ENCODE measurements at regions not wholly inside any gene's neighbourhood (a gene's known extent, or its start where the extent isn't known, plus 50 kb on each side); places are given as distances from the start of the nearest gene placed in this dataset.

DNA sequence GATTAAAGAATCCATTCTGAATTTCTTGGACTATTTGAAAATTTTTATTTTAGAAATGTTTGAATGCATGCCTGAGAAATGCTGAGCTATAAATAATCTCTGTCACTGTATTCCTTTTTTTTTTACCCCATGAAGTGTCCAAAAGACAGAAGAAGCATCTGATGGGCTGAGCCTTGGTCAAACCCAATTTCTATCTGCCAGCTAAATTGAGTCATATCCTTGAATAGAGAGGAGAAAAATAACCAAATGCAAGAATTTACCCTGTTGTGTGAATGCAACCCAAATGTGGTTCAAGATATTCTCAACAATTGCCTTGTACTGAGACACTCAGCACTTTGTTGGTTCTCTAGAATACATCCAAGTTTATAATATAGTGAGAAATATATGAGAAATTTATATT, 223.5 kb downstream of the UBE2E3 start:
- no peak for DNase-seq (ENCODE audit: low read depth in 1 of 2, low spot score in 1 of 2)
- in situ Hi-C loops (cut with HindIII; ENCODE audit: low pct_unique_long_range_greater_than_20kb, low sequenced_read_pairs) = no loop called here
- no peak for TF ChIP-seq JUND (IDR thresholded peaks at IDR 0.05; ENCODE audit: low read depth)

DNA sequence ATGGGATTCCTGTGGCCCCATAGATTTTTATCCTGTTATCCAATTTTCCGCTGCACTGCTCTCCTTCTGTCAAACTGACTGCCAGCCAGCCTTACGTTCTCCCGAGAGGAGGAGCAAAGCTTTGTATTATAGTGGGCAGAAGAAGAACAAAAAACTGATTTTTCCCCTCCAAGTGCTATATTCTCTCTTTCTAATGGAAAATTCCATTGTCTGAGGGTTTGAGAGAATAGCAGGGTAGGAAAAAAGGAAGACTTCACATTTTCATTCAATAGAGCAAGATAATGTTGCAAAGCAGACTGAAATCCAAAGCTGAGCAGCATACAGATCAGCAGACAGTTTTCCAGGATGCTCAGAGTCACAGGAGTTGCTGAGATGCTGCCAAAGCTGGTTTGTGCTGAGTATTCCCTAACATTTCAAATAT, 238.0 kb downstream of the UBE2E3 start:
- in situ Hi-C loops (cut with HindIII; ENCODE audit: low pct_unique_long_range_greater_than_20kb, low sequenced_read_pairs) = no loop called here
- no peak for DNase-seq (ENCODE audit: low read depth in 1 of 2, low spot score in 1 of 2)
- no peak for TF ChIP-seq JUND (IDR thresholded peaks at IDR 0.05; ENCODE audit: low read depth)

DNA sequence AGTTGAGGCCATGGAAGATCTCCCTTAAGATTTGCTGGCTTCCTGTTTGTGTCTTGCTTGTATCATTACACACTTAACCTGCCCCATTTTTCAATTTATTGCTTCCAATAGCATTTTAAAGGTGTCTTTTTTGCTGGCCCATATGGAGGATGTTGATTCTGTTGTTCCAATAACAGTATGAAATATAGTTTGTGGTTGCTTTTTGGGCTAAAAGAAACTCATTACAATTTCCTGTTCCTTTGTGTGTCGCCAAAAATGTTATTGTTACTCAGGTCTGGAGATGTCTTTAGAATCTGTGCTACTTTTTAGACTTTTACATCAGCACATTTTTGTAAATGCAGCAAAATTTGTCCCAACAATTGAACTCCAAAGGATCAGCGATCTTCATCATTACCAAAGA, 234.0 kb upstream of the ITGA4 start:
- no peak for DNase-seq (ENCODE audit: low read depth in 1 of 2, low spot score in 1 of 2)
- in situ Hi-C loops (cut with HindIII; ENCODE audit: low pct_unique_long_range_greater_than_20kb, low sequenced_read_pairs) = no loop called here
- TF ChIP-seq JUND (IDR thresholded peaks at IDR 0.05; ENCODE audit: low read depth) = no peak

- no peak for DNase-seq (ENCODE audit: low read depth in 1 of 2, low spot score in 1 of 2)
- no peak for TF ChIP-seq JUND (IDR thresholded peaks at IDR 0.05; ENCODE audit: low read depth)
- in situ Hi-C loops (cut with HindIII; ENCODE audit: low pct_unique_long_range_greater_than_20kb, low sequenced_read_pairs) = no loop called here
Observed at GRCh38 chr2:181224866-181225265, 232.3 kb upstream of the ITGA4 start.

DNA sequence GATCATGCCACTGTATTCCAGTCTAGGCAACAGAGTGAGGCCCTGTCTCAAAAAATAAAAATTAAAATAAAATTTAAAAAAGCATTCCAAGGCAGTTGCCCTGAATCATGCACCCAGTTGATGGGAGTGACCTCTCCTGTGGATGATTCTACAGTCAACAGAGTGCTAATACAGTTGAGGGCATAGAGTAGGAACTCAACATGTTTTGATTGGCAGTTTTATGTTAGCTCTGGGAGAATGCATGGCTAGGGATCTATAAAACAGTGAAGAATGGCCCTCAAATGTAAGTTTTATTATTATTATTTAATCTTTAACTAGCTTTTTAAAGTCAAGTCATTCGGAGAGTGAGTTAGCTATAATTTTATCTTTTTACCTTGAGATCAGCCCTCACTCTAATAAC, 228.5 kb upstream of the ITGA4 start:
- in situ Hi-C loops (cut with HindIII; ENCODE audit: low pct_unique_long_range_greater_than_20kb, low sequenced_read_pairs) = no loop called here
- TF ChIP-seq JUND (IDR thresholded peaks at IDR 0.05; ENCODE audit: low read depth) = no peak
- no peak for DNase-seq (ENCODE audit: low read depth in 1 of 2, low spot score in 1 of 2)

- TF ChIP-seq JUND (IDR thresholded peaks at IDR 0.05; ENCODE audit: low read depth) = no peak
- in situ Hi-C loops (cut with HindIII; ENCODE audit: low pct_unique_long_range_greater_than_20kb, low sequenced_read_pairs) = no loop called here
- DNase-seq (ENCODE audit: low read depth in 1 of 2, low spot score in 1 of 2) = no peak
Observed at GRCh38 chr2:181231151-181231550, 226.0 kb upstream of the ITGA4 start.

DNA sequence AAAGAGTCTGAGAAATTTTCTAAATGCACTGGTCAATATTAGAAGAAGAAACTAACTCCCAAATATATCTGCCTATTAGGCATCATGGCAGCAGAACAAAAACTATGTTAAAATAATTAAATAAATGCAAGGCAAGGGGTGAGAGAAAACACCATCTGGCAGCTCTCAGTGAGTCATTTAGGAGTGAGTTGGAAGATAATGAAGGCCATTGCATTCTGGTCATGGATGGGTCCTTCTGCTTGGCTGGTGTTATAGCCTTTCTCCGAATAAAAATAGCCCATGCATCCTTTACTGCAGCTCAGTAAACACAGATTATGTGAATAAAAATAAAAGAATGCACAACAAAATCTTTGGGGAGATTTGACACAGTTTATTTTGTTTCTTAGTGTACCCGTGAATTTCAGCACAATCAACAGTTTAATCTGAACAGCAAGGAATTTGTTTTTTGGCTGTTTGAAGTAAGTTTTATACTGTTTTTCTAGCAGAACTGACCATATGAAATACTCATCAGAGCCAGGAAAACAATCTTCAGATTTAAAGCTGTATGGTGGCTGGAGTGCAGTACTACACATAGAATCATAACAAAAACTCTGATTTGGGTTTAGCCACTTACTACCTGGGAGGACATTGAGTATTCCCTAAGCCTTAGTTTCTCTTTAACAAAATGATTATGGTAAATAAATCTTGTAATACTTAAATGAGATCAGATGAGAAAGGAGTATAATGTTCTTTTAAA, 225.1 kb upstream of the ITGA4 start:
- in situ Hi-C loops (cut with HindIII; ENCODE audit: low pct_unique_long_range_greater_than_20kb, low sequenced_read_pairs) = no loop called here
- no peak for TF ChIP-seq JUND (IDR thresholded peaks at IDR 0.05; ENCODE audit: low read depth)
- DNase-seq (ENCODE audit: low read depth in 1 of 2, low spot score in 1 of 2) = no peak

GRCh38 chr2:181234487-181234891, 222.7 kb upstream of the ITGA4 start:
- no peak for TF ChIP-seq JUND (IDR thresholded peaks at IDR 0.05; ENCODE audit: low read depth)
- DNase-seq (ENCODE audit: low read depth in 1 of 2, low spot score in 1 of 2) = no peak
- in situ Hi-C loops (cut with HindIII; ENCODE audit: low pct_unique_long_range_greater_than_20kb, low sequenced_read_pairs) = no loop called here

DNA sequence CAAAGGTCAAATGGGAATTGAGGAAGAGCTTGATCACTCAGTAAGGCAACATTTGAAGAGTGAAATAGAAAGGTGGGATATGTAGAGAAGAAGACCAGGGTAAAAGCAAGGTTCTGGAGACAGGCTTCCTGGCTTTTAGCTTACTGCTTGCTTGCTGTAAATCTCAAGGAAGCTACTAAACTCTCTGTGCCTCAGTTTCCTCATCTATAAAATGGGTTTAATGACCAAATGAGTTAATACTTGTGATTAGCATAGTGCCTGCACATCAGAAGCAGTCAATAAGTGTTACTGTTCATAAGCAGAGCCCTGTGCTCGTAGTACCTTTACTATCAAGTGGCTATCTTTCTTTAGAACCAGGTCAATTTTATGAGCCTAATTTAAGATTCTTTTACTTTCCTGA, 222.2 kb upstream of the ITGA4 start:
- no peak for TF ChIP-seq JUND (IDR thresholded peaks at IDR 0.05; ENCODE audit: low read depth)
- in situ Hi-C loops (cut with HindIII; ENCODE audit: low pct_unique_long_range_greater_than_20kb, low sequenced_read_pairs) = no loop called here
- no peak for DNase-seq (ENCODE audit: low read depth in 1 of 2, low spot score in 1 of 2)

GRCh38 chr2:181235683-181236459, 221.3 kb upstream of the ITGA4 start:
- in situ Hi-C loops (cut with HindIII; ENCODE audit: low pct_unique_long_range_greater_than_20kb, low sequenced_read_pairs) = no loop called here
- no peak for DNase-seq (ENCODE audit: low read depth in 1 of 2, low spot score in 1 of 2)
- no peak for TF ChIP-seq JUND (IDR thresholded peaks at IDR 0.05; ENCODE audit: low read depth)

- TF ChIP-seq JUND (IDR thresholded peaks at IDR 0.05; ENCODE audit: low read depth) = no peak
- in situ Hi-C loops (cut with HindIII; ENCODE audit: low pct_unique_long_range_greater_than_20kb, low sequenced_read_pairs) = no loop called here
- DNase-seq (ENCODE audit: low read depth in 1 of 2, low spot score in 1 of 2) = no peak
Observed at GRCh38 chr2:181239201-181239799, 217.9 kb upstream of the ITGA4 start.

GRCh38 chr2:181240844-181241243, 216.3 kb upstream of the ITGA4 start:
- no peak for DNase-seq (ENCODE audit: low read depth in 1 of 2, low spot score in 1 of 2)
- TF ChIP-seq JUND (IDR thresholded peaks at IDR 0.05; ENCODE audit: low read depth) = no peak
- in situ Hi-C loops (cut with HindIII; ENCODE audit: low pct_unique_long_range_greater_than_20kb, low sequenced_read_pairs) = no loop called here

DNA sequence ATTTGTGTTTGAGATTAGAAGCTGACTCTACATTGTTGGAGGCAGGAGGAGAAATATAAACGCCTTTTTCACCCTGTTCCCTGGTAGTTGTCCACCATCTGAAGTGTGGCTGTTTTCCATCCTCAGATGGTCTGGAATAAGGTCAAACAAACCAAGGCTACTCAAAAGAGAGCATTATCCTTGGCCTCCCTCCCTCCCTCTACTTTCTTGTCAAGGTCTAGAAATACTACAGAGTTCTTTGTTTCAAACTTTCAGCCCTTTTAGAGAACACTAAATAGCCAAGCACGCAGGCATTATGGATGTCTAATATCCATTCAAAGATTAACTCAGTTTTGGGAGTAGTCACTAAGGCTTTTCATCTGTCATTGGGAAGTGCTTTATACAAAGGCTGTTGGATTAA, 215.8 kb upstream of the ITGA4 start:
- no peak for DNase-seq (ENCODE audit: low read depth in 1 of 2, low spot score in 1 of 2)
- in situ Hi-C loops (cut with HindIII; ENCODE audit: low pct_unique_long_range_greater_than_20kb, low sequenced_read_pairs) = no loop called here
- TF ChIP-seq JUND (IDR thresholded peaks at IDR 0.05; ENCODE audit: low read depth) = no peak
